ENCODE measurements at regions not wholly inside any gene's neighbourhood (a gene's known extent, or its start where the extent isn't known, plus 50 kb on each side); places are given as distances from the start of the nearest gene placed in this dataset.
"Not testable (repeated sequence)": the region's sequence is repeated elsewhere in the genome, so short reads cannot be mapped to it uniquely, and the experiment has no call there.

- not testable (repeated sequence) for TF ChIP-seq CTCF, POLR2A (IDR thresholded peaks at IDR 0.05)
These were observed 137.4 kb downstream of the DACT1 start for GRCh38 chr14:58775130-58775529.
